Loucy (cell line): ENCODE measurements at regions not wholly inside any gene's neighbourhood (a gene's known extent, or its start where the extent isn't known, plus 50 kb on each side); places are given as distances from the start of the nearest gene placed in this dataset.
"Not testable (repeated sequence)": the region's sequence is repeated elsewhere in the genome, so short reads cannot be mapped to it uniquely, and the experiment has no call there.

Experiments used
- H2AFZ ChIP-seq: fragments of 200-600 bp; sonication (generic); 2 replicates; pipeline ENCODE4 v1.6.0; 2016; ENCODE audit warnings: antibody characterized with exemption, mild to moderate bottlenecking, low read length, moderate library complexity
- H3F3A ChIP-seq: fragments of 200-600 bp; 2 replicates; pipeline ENCODE4 v1.6.0; 2016; ENCODE audit warnings: antibody characterized with exemption, low read depth, mild to moderate bottlenecking
- H3K27me3 ChIP-seq: fragments of 200-600 bp; sonication (generic); 2 replicates; pipeline ENCODE4 v1.6.1; 2014; ENCODE audit warnings: low read length, mild to moderate bottlenecking; ENCODE audit not compliant: insufficient read depth, poor library complexity, severe bottlenecking
- H3K36me3 ChIP-seq: fragments of 200-600 bp; sonication (generic); 2 replicates; pipeline ENCODE4 v1.6.1; 2016; ENCODE audit warnings: low read length; ENCODE audit not compliant: insufficient read depth
- H3K4me1 ChIP-seq: fragments of 200-600 bp; sonication (generic); 2 replicates; pipeline ENCODE4 v1.5.1; 2014; ENCODE audit warnings: low read length, mild to moderate bottlenecking; ENCODE audit not compliant: insufficient read depth, poor library complexity, severe bottlenecking
- H3K4me2 ChIP-seq: fragments of 200-600 bp; sonication (generic); 2 replicates; pipeline ENCODE4 v1.6.0; 2014; ENCODE audit warnings: antibody characterized with exemption, low read length, low read depth, mild to moderate bottlenecking; ENCODE audit not compliant: poor library complexity, severe bottlenecking
- H3K4me3 ChIP-seq: fragments of 200-600 bp; sonication (generic); 2 replicates; pipeline ENCODE4 v1.5.1; 2014; ENCODE audit warnings: low read length, mild to moderate bottlenecking, mixed read lengths; ENCODE audit not compliant: poor library complexity, severe bottlenecking
- H3K79me2 ChIP-seq: fragments of 200-600 bp; sonication (generic); 2 replicates; pipeline ENCODE4 v1.6.1; 2014; ENCODE audit warnings: low read length; ENCODE audit not compliant: insufficient read depth
- H3K9ac ChIP-seq: fragments of 200-600 bp; sonication (generic); 2 replicates; pipeline ENCODE4 v1.6.0; 2014; ENCODE audit warnings: mild to moderate bottlenecking, low read depth, low read length, moderate library complexity; ENCODE audit not compliant: poor library complexity, severe bottlenecking
- H3K9me2 ChIP-seq: fragments of 200-600 bp; sonication (generic); replicated peaks from 2 replicates; pipeline ENCODE4 v1.6.1; 2016; ENCODE audit warnings: low read depth, low read length, mixed read lengths
- H3K9me3 ChIP-seq: fragments of 200-600 bp; sonication (generic); 2 replicates; pipeline ENCODE4 v1.6.1; 2014; ENCODE audit warnings: mild to moderate bottlenecking, antibody characterized with exemption, low read length, low read depth; ENCODE audit not compliant: insufficient read depth
- H4K20me1 ChIP-seq: fragments of 200-600 bp; sonication (generic); 2 replicates; pipeline ENCODE4 v1.6.0; 2014; ENCODE audit warnings: antibody characterized with exemption, low read length, mild to moderate bottlenecking; ENCODE audit not compliant: insufficient read depth, poor library complexity, severe bottlenecking
- CTCF ChIP-seq: fragments of 200-600 bp; sonication (generic); conservative IDR thresholded peaks from 2 replicates; pipeline ENCODE4 v1.5.1; 2014; ENCODE audit warnings: mild to moderate bottlenecking, antibody characterized with exemption, low read length
- EZH2phosphoT487 ChIP-seq: fragments of 200-600 bp; IDR thresholded peaks from 2 replicates; pipeline ENCODE4 v1.6.1; 2018; ENCODE audit warnings: antibody characterized with exemption, mild to moderate bottlenecking, moderate library complexity, borderline replicate concordance

GRCh38 chr3:101117980-101118379, 124.8 kb upstream of the ABI3BP start:
- H3K4me1 ChIP-seq: no peaks in the 10 kb centered on the region
- H3F3A ChIP-seq: no peaks in the 10 kb centered on the region
- no peak overlapping the region for H2AFZ ChIP-seq
- H3K9me2 ChIP-seq: no peaks in the 10 kb centered on the region
- no peak overlapping the region for H3K4me2 ChIP-seq
- H3K9ac ChIP-seq: no peak overlapping the region
- H3K9me3 ChIP-seq: no peaks in the 10 kb centered on the region
- H3K36me3 ChIP-seq: no peaks in the 10 kb centered on the region
- H3K79me2 ChIP-seq: no peaks in the 10 kb centered on the region
- no peak overlapping the region for H3K4me3 ChIP-seq
- no peak for TF ChIP-seq EZH2phosphoT487
- no peak for TF ChIP-seq CTCF
- no peaks in the 10 kb centered on the region for H3K27me3 ChIP-seq
- no peaks in the 10 kb centered on the region for H4K20me1 ChIP-seq

- Histone ChIP-seq H3K9ac (no peak overlapping the region), H3K36me3 (no peaks in the 10 kb centered on the region), H2AFZ (no peak overlapping the region), H3K27me3 (no peaks in the 10 kb centered on the region), H3K79me2 (no peaks in the 10 kb centered on the region), H3F3A (no peaks in the 10 kb centered on the region), H3K9me2 (no peaks in the 10 kb centered on the region), H3K4me3 (no peak overlapping the region), H3K9me3 (no peaks in the 10 kb centered on the region), H4K20me1 (no peaks in the 10 kb centered on the region), H3K4me2 (no peak overlapping the region), H3K4me1 (no peaks in the 10 kb centered on the region)
- TF ChIP-seq EZH2phosphoT487 (no peak), CTCF (no peak)
Measured at GRCh38 chr3:101117465-101117864, 124.2 kb upstream of the ABI3BP start.

- not testable (repeated sequence) for H2AFZ ChIP-seq, H3K79me2 ChIP-seq, H3K27me3 ChIP-seq, H3K4me3 ChIP-seq, H3K9me2 ChIP-seq, H3K9ac ChIP-seq, H3K36me3 ChIP-seq, H3F3A ChIP-seq, H3K4me1 ChIP-seq, H4K20me1 ChIP-seq, H3K9me3 ChIP-seq, H3K4me2 ChIP-seq
Measured at GRCh38 chr3:101110295-101110694, 117.1 kb upstream of the ABI3BP start.

GRCh38 chr3:101104321-101104720, 111.1 kb upstream of the ABI3BP start:
- no peak for TF ChIP-seq EZH2phosphoT487
- no peak for TF ChIP-seq CTCF
- Histone ChIP-seq H3K9ac (no peak overlapping the region), H2AFZ (no peak overlapping the region), H3K4me2 (no peak overlapping the region), H3K4me3 (no peak overlapping the region), H3K9me3 (no peaks in the 10 kb centered on the region), H3K27me3 (no peaks in the 10 kb centered on the region), H3K4me1 (no peaks in the 10 kb centered on the region), H3K36me3 (no peaks in the 10 kb centered on the region), H3F3A (no peaks in the 10 kb centered on the region), H3K79me2 (no peaks in the 10 kb centered on the region), H3K9me2 (no peaks in the 10 kb centered on the region), H4K20me1 (no peaks in the 10 kb centered on the region)
